Testis (tissue), 2 donors: ENCODE measurements at regions not wholly inside any gene's neighbourhood (a gene's known extent, or its start where the extent isn't known, plus 50 kb on each side); places are given as distances from the start of the nearest gene placed in this dataset.

Source experiments
- DNase-seq: peaks from one replicate; pipeline ENCODE4 v3.0.0-alpha.2; 2019
- H3K27ac ChIP-seq, 2 donors: fragments of 200-600 bp; sonication (generic); one replicate each; pipeline ENCODE4 v1.5.1; 2019
- H3K27me3 ChIP-seq: fragments of 200-600 bp; sonication (generic); one replicate; pipeline ENCODE4 v1.5.1; 2019
- H3K36me3 ChIP-seq: fragments of 200-600 bp; sonication (generic); one replicate; pipeline ENCODE4 v1.5.1; 2017; ENCODE audit warnings: low read depth; ENCODE audit errors: missing control alignments
- H3K4me1 ChIP-seq: fragments of 200-600 bp; sonication (generic); one replicate; pipeline ENCODE4 v1.5.1; 2019
- H3K4me3 ChIP-seq, 2 donors: fragments of 200-600 bp; sonication (generic); one replicate each; pipeline ENCODE4 v1.5.1; 2017 to 2019
- H3K9me3 ChIP-seq: fragments of 200-600 bp; sonication (generic); one replicate; pipeline ENCODE4 v1.5.1; 2017
- CTCF ChIP-seq, 3 experiments: fragments of 450-650 bp in 2 of 3; fragments of 200-600 bp in 1 of 3; sonication (generic) in 1 of 3; IDR thresholded peaks; one replicate each; pipeline ENCODE4 v1.5.1; 2016 to 2019; ENCODE audit warnings: antibody characterized with exemption in 3 of 3, mild to moderate bottlenecking in 2 of 3, moderate library complexity in 1 of 3
- POLR2A ChIP-seq: fragments of 450-650 bp; IDR thresholded peaks from one replicate; pipeline ENCODE4 v1.6.1; 2017; ENCODE audit warnings: antibody characterized with exemption, mild to moderate bottlenecking, moderate library complexity
- WGBS, 2 donors: methylation state at CpG; one replicate each; pipeline ENCODE4 v1.1.5; 2018; 5-methylcytosine and 5-hydroxymethylcytosine counted together
- intact Hi-C: fragments of 100-400 bp; cut with DNase I; formaldehyde crosslinking; loops from one replicate; pipeline ENCODE4 v1.15.1; 2023; ENCODE audit warnings: low total_unique reads

- no peak overlapping the region for H3K27ac ChIP-seq
- no peak overlapping the region for H3K4me3 ChIP-seq
- H3K4me1 ChIP-seq, result no peaks in the 10 kb centered on the region
- no peaks in the 10 kb centered on the region for H3K9me3 ChIP-seq
- DNase-seq, result no peak
- intact Hi-C loops, result no loop called here
- H3K27me3 ChIP-seq, result no peaks in the 10 kb centered on the region
- WGBS, 2 donors, result 64 to 73% methylated on average over 2 of the region's 2 CpGs
- H3K36me3 ChIP-seq, result no peaks in the 10 kb centered on the region
- TF ChIP-seq CTCF (IDR thresholded peaks at IDR 0.05) (no peak), POLR2A (no peak)
These were observed 357.4 kb upstream of the CA10 start for GRCh38 chr17:52515927-52516326.

DNA sequence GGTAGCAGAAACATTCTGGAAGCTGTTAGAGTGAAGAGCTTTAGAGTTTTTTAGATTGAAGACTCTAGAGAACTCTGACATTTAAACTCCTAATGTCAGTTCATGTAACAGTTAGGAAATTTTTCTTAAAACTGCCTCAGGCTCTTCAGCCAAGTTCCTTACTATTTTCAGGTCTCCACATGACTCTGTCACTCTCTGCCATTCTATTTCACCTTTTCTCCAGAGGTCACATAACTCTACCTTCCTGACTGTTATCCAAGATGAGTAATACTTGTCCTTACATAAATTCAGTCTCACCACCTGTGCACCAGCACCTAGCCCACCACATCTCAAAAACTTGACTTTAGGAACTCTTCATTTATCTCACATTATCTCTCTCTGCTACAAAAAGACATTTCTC, 347.1 kb upstream of the CA10 start:
- intact Hi-C loops, result no loop called here
- no peaks in the 10 kb centered on the region for H3K4me1 ChIP-seq
- no peaks in the 10 kb centered on the region for H3K9me3 ChIP-seq
- no peaks in the 10 kb centered on the region for H3K36me3 ChIP-seq
- H3K27me3 ChIP-seq, result no peaks in the 10 kb centered on the region
- H3K27ac ChIP-seq, result no peak overlapping the region
- no peak for TF ChIP-seq CTCF (IDR thresholded peaks at IDR 0.05)
- TF ChIP-seq POLR2A, result no peak
- H3K4me3 ChIP-seq, result no peak overlapping the region
- DNase-seq, result no peak

DNA sequence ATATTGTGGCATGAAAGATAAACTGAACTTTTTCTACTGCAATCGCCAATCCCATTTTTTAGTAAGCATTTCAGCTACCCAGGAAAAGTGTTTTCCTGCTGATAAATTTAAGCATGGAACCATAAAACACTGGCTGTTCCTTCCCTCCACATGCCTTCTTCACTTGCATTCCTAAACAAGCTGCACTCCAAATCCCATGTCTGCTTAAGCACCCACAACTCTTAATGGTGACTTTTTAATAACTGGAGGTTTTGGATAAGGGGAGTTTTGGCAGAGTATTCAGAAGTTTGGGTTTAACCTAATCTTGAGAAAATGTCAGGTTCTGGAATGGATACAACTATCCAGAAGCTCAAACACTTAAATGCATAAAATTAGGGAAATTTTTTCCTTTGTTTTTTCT, 345.6 kb upstream of the CA10 start:
- no peaks in the 10 kb centered on the region for H3K27me3 ChIP-seq
- H3K4me1 ChIP-seq, result no peaks in the 10 kb centered on the region
- no peak overlapping the region for H3K4me3 ChIP-seq
- no peaks in the 10 kb centered on the region for H3K9me3 ChIP-seq
- WGBS, 2 donors, result 63 to 64% methylated on average over 1 of the region's 1 CpG
- no peak for DNase-seq
- intact Hi-C loops, result no loop called here
- TF ChIP-seq POLR2A (no peak), CTCF (IDR thresholded peaks at IDR 0.05) (no peak)
- no peaks in the 10 kb centered on the region for H3K36me3 ChIP-seq
- H3K27ac ChIP-seq, result no peak overlapping the region

DNA sequence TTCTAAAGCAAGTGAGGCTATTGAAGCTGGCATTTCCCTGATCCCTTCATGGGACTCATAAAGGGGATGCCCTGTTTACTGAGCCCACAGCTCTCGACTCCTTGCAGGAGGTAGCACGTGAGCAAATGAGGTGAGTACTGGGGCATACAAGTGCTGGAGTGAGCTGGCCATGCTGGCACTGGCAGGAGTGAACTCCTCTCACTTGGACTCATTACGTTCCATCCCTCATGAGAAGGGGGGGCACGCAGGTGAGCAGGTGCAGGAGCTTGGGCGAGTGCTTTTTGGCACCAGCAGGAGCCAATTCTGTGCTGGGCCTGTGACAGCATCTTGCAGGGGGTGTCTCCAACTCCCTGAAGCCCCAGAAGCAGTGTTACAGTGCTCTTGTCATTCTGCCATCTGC, 337.1 kb upstream of the CA10 start:
- H3K4me1 ChIP-seq, result no peaks in the 10 kb centered on the region
- H3K27ac ChIP-seq, result no peak overlapping the region
- no peaks in the 10 kb centered on the region for H3K27me3 ChIP-seq
- no peak for DNase-seq
- 90 to 92% methylated on average over 3 to 5 of the region's 5 CpGs for WGBS, 2 donors
- H3K4me3 ChIP-seq, result no peak overlapping the region
- no peaks in the 10 kb centered on the region for H3K36me3 ChIP-seq
- intact Hi-C loops, result no loop called here
- no peak for TF ChIP-seq POLR2A
- no peak for TF ChIP-seq CTCF (IDR thresholded peaks at IDR 0.05)
- no peaks in the 10 kb centered on the region for H3K9me3 ChIP-seq

DNA sequence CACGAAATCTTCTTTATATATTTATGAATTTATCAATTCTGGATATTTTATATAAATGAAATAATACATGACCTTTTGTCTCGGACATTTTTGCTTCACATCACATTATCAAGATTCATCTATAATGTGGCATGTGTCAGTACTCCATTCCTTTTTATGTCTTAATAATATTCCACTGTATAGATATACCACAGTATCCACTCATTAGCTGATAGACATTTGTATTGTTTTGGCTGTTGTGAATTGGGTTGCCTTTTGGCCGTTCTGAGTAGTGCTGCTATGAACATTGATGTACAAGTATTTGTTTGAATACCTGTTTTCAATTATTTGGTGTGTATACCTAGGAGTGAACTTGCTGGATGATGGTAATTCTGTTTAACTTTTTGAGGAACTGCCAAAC, 323.8 kb upstream of the CA10 start:
- no peaks in the 10 kb centered on the region for H3K9me3 ChIP-seq
- H3K27ac ChIP-seq, result no peak overlapping the region
- H3K4me3 ChIP-seq, result no peak overlapping the region
- no peak for DNase-seq
- WGBS, 2 donors, result 86 to 88% methylated on average over 3 of the region's 3 CpGs
- no peaks in the 10 kb centered on the region for H3K36me3 ChIP-seq
- H3K4me1 ChIP-seq, result no peaks in the 10 kb centered on the region
- intact Hi-C loops, result no loop called here
- no peaks in the 10 kb centered on the region for H3K27me3 ChIP-seq
- no peak for TF ChIP-seq POLR2A
- TF ChIP-seq CTCF (IDR thresholded peaks at IDR 0.05), result no peak
